IMR-90 (cell line): ENCODE measurements at regions not wholly inside any gene's neighbourhood (a gene's known extent, or its start where the extent isn't known, plus 50 kb on each side); places are given as distances from the start of the nearest gene placed in this dataset.

Source experiments
- ATAC-seq: fragments of 200-7000 bp; cut with Tn5 transposase; 2 replicates; pipeline ENCODE4 v1.9.1; 2020; ENCODE audit warnings: low read depth, mild to moderate bottlenecking, moderate library complexity
- BruUV-seq: library from RNA; stranded (reverse); fragments of 400-500 nt; replicated peaks from 2 replicates; lab custom pipeline; 2021; lab: Mats Ljungman, UMichigan
- CTCF ChIA-PET: fragments of 300-600 bp; formaldehyde crosslinking; extraction: SDS; loops from one replicate; lab custom pipeline; 2021; ENCODE audit warnings: antibody characterized with exemption; lab: Yijun Ruan, JAX
- POLR2A ChIA-PET: fragments of 300-600 bp; sonication (Branson Sonifier 250); formaldehyde crosslinking; loops from one replicate; lab custom pipeline; 2022; ENCODE audit warnings: antibody characterized with exemption; ENCODE audit not compliant: unreplicated experiment; lab: Charles Lee
- DNase-seq: peaks from one replicate; pipeline ENCODE4 v3.0.0; 2013
- H2AFZ ChIP-seq: replicated peaks from 2 replicates; pipeline ENCODE3; 2013; ENCODE audit warnings: low read length, mild to moderate bottlenecking; ENCODE audit not compliant: poor library complexity
- H2AK5ac ChIP-seq: 2 replicates; pipeline ENCODE4 v1.6.1; 2013; ENCODE audit warnings: low read depth, low read length, inconsistent platforms
- H2AK9ac ChIP-seq: replicated peaks from 2 replicates; pipeline ENCODE3; 2013; ENCODE audit warnings: mild to moderate bottlenecking, low read depth, low read length, moderate library complexity; ENCODE audit not compliant: poor library complexity
- H2BK120ac ChIP-seq: 2 replicates; pipeline ENCODE4 v1.6.1; 2013; ENCODE audit warnings: low read depth, low read length, inconsistent platforms
- H2BK15ac ChIP-seq: 3 replicates; pipeline ENCODE4 v1.6.1; 2013; ENCODE audit warnings: low read depth, low read length, inconsistent platforms
- H2BK20ac ChIP-seq: 2 replicates; pipeline ENCODE4 v1.6.1; 2013; ENCODE audit warnings: low read depth, mild to moderate bottlenecking, inconsistent platforms, low read length, moderate library complexity
- H2BK5ac ChIP-seq: 2 replicates; pipeline ENCODE4 v1.6.1; 2013; ENCODE audit warnings: mild to moderate bottlenecking, low read depth, low read length, inconsistent platforms; ENCODE audit not compliant: poor library complexity, severe bottlenecking
- H3K14ac ChIP-seq: replicated peaks from 2 replicates; pipeline ENCODE4 v1.6.1; 2013; ENCODE audit warnings: low read depth, low read length, inconsistent platforms
- H3K18ac ChIP-seq: 2 replicates; pipeline ENCODE4 v1.6.1; 2013; ENCODE audit warnings: low read depth, low read length, control low read depth
- H3K23ac ChIP-seq: 2 replicates; pipeline ENCODE4 v1.6.1; 2013; ENCODE audit warnings: low read depth, low read length, inconsistent platforms
- H3K27ac ChIP-seq: 2 replicates; pipeline ENCODE4 v1.5.1; 2013; ENCODE audit warnings: mild to moderate bottlenecking, control low read depth, low read length; ENCODE audit not compliant: insufficient read depth
- H3K27me3 ChIP-seq: 2 replicates; pipeline ENCODE4 v1.6.1; 2013; ENCODE audit warnings: low read length; ENCODE audit not compliant: control insufficient read depth, insufficient read depth
- H3K36me3 ChIP-seq: 2 replicates; pipeline ENCODE4 v1.6.1; 2013; ENCODE audit warnings: low read length, mixed read lengths; ENCODE audit not compliant: control insufficient read depth, insufficient read depth
- H3K4ac ChIP-seq: 2 replicates; pipeline ENCODE4 v1.6.1; 2013; ENCODE audit warnings: low read depth, low read length, inconsistent platforms
- H3K4me1 ChIP-seq: 2 replicates; pipeline ENCODE4 v1.6.1; 2013; ENCODE audit warnings: low read length, mixed read lengths; ENCODE audit not compliant: control insufficient read depth, insufficient read depth
- H3K4me2 ChIP-seq: 2 replicates; pipeline ENCODE4 v1.6.1; 2013; ENCODE audit warnings: low read depth, mild to moderate bottlenecking, control low read depth, low read length, moderate library complexity
- H3K4me3 ChIP-seq: 2 replicates; pipeline ENCODE4 v1.5.1; 2013; ENCODE audit warnings: low read depth, mild to moderate bottlenecking, control low read depth, low read length, moderate library complexity; ENCODE audit not compliant: insufficient read depth
- H3K56ac ChIP-seq: 2 replicates; pipeline ENCODE4 v1.6.1; 2013; ENCODE audit warnings: low read length, inconsistent platforms; ENCODE audit not compliant: insufficient read depth; ENCODE audit errors: extremely low read depth
- H3K79me1 ChIP-seq, 2 experiments: 2 replicates each; pipeline ENCODE4 v1.6.1; 2013; ENCODE audit warnings: low read length in 2 of 2, inconsistent platforms in 1 of 2, low read depth in 1 of 2
- H3K9ac ChIP-seq: 2 replicates; pipeline ENCODE4 v1.6.1; 2013; ENCODE audit warnings: low read depth, low read length, control low read depth
- H3K9me1 ChIP-seq: 2 replicates; pipeline ENCODE4 v1.6.1; 2013; ENCODE audit warnings: low read length, inconsistent platforms; ENCODE audit not compliant: insufficient read depth
- H3K9me3 ChIP-seq: 2 replicates; pipeline ENCODE4 v1.6.1; 2013; ENCODE audit warnings: low read length; ENCODE audit not compliant: control insufficient read depth, insufficient read depth
- H4K20me1 ChIP-seq: 2 replicates; pipeline ENCODE4 v1.6.1; 2013; ENCODE audit warnings: low read length, inconsistent platforms; ENCODE audit not compliant: insufficient read depth
- H4K5ac ChIP-seq: 2 replicates; pipeline ENCODE4 v1.6.1; 2013; ENCODE audit warnings: mild to moderate bottlenecking, low read depth, low read length, control low read depth
- H4K8ac ChIP-seq, 2 experiments: 2 replicates each; pipeline ENCODE4 v1.6.1; 2013; ENCODE audit warnings: low read depth in 2 of 2, low read length in 2 of 2, control low read depth in 1 of 2, inconsistent platforms in 1 of 2
- H4K91ac ChIP-seq: 2 replicates; pipeline ENCODE4 v1.6.1; 2013; ENCODE audit warnings: low read depth, low read length, inconsistent platforms; ENCODE audit not compliant: insufficient read depth
- CEBPB ChIP-seq: IDR thresholded peaks from 2 replicates; pipeline ENCODE4 v1.6.1; 2012; ENCODE audit warnings: low read depth, low read length, improper control_type of control experiment
- ELK1 ChIP-seq: fragments of 150-350 bp; IDR thresholded peaks from 2 replicates; pipeline ENCODE4 v1.6.1; 2016; ENCODE audit warnings: low read depth, mild to moderate bottlenecking, low read length, moderate library complexity, borderline replicate concordance
- NFE2L2 ChIP-seq: fragments of 150-350 bp; IDR thresholded peaks from 2 replicates; pipeline ENCODE4 v1.6.1; 2016; ENCODE audit warnings: low read depth, mild to moderate bottlenecking, low read length
- POLR2A ChIP-seq: IDR thresholded peaks from 2 replicates; pipeline ENCODE4 v1.6.1; 2012; ENCODE audit warnings: mild to moderate bottlenecking, low read depth, low read length
- RAD21 ChIP-seq: IDR thresholded peaks from 2 replicates; pipeline ENCODE4 v1.6.1; 2012; ENCODE audit warnings: low read length, improper control_type of control experiment
- USF2 ChIP-seq: fragments of 150-350 bp; IDR thresholded peaks from 2 replicates; pipeline ENCODE4 v1.6.1; 2017; ENCODE audit warnings: mild to moderate bottlenecking, antibody characterized with exemption, low read length, low read depth
- WGBS, 2 experiments: methylation state at CpG; one replicate each; pipeline versions ENCODE4 v1.1.5 to v1.1.7; 2013; ENCODE audit warnings: missing lambda C conversion rate in 2 of 2; ENCODE audit not compliant: insufficient read length in 1 of 2; ENCODE audit errors: extremely low coverage in 2 of 2; 5-methylcytosine and 5-hydroxymethylcytosine counted together
- dilution Hi-C: fragments of 300-500 bp; cut with HindIII; formaldehyde crosslinking; loops from one replicate; pipeline ENCODE4 v1.14.3; 2018; ENCODE audit warnings: low sequenced_read_pairs; ENCODE audit not compliant: unreplicated experiment
- in situ Hi-C: fragments of 300-500 bp; cut with MboI; formaldehyde crosslinking; loops from 3 replicates; pipeline ENCODE4 v1.14.3; 2019; ENCODE audit warnings: low sequenced_read_pairs, inconsistent platforms, mixed read lengths
- intact Hi-C: fragments of 100-400 bp; cut with micrococcal nuclease; formaldehyde crosslinking; loops from 2 replicates; pipeline ENCODE4 v1.10.0; 2022

- Histone ChIP-seq H3K4me1 (no peaks in the 10 kb centered on the region), H3K18ac (no peak overlapping the region), H2AK9ac (peak overlapping the region; percentile 82), H3K27me3 (peaks cover 62% of the 10 kb centered on the region), H3K79me1 (no peaks in the 10 kb centered on the region), H3K36me3 (no peaks in the 10 kb centered on the region), H4K8ac (no peak overlapping the region), H3K4me2 (no peak overlapping the region), H3K27ac (no peak overlapping the region), H3K9ac (no peak overlapping the region), H4K91ac (no peak overlapping the region), H3K4ac (no peak overlapping the region), H3K23ac (no peak overlapping the region), H3K14ac (no peak overlapping the region), H4K5ac (no peak overlapping the region), H2BK120ac (no peak overlapping the region), H2AK5ac (no peak overlapping the region), H2BK15ac (no peak overlapping the region), H3K56ac (no peak overlapping the region), H3K4me3 (no peak overlapping the region), H2AFZ (peak overlapping the region; percentile 78), H2BK20ac (no peak overlapping the region), H4K20me1 (no peaks in the 10 kb centered on the region), H3K9me1 (no peaks in the 10 kb centered on the region), H3K9me3 (no peaks in the 10 kb centered on the region), H2BK5ac (no peak overlapping the region)
- ATAC-seq (no peak), DNase-seq (no peak)
- ChIA-PET POLR2A (no interaction called here), CTCF (no interaction called here)
- WGBS, 2 experiments: 93% methylated on average over 6 of the region's 14 CpGs; no CpG with 5 or more reads in 1 of the 2 experiments
- TF ChIP-seq USF2 (no peak), ELK1 (no peak), RAD21 (no peak), POLR2A (no peak), CEBPB (no peak), NFE2L2 (no peak)
- no TSS peak for BruUV-seq
- dilution Hi-C loops: no loop called here
- intact Hi-C loops: loop anchor here (1.0 to 5.0 kb wide), 4 partner anchors 264 to 820 kb away; partner anchors contain the start of gene PBX3
- in situ Hi-C loops: loop anchor here (5.0 to 25.0 kb wide), 2 partner anchors 666 to 821 kb away; no protein-coding TSS in a partner anchor
Measured at GRCh38 chr9:126228111-126228780, 98.4 kb upstream of the MVB12B start.
